H1 (cell line): ENCODE measurements at regions not wholly inside any gene's neighbourhood (a gene's known extent, or its start where the extent isn't known, plus 50 kb on each side); places are given as distances from the start of the nearest gene placed in this dataset.

Experiments used
- CEBPB ChIP-seq: IDR thresholded peaks from 2 replicates; pipeline ENCODE4 v1.6.1; 2012; ENCODE audit warnings: low read depth, low read length
- CHD2 ChIP-seq: IDR thresholded peaks from 2 replicates; pipeline ENCODE4 v1.6.1; 2012; ENCODE audit warnings: low read length, improper control_type of control experiment
- KDM1A ChIP-seq: fragments of 200-600, 300-600 bp; sonication (generic); IDR thresholded peaks from 2 replicates; pipeline ENCODE4 v1.7.1; 2016; ENCODE audit warnings: mild to moderate bottlenecking, low read length, borderline replicate concordance
- KDM4A ChIP-seq: IDR thresholded peaks from one replicate; pipeline ENCODE4 v1.7.1; 2012; ENCODE audit warnings: low read depth, mild to moderate bottlenecking, moderate library complexity, low read length, inconsistent platforms; ENCODE audit not compliant: severe bottlenecking
- RXRA ChIP-seq: IDR thresholded peaks from 2 replicates; pipeline ENCODE4 v1.6.1; 2011; ENCODE audit warnings: low read depth, mild to moderate bottlenecking, low read length, moderate library complexity; ENCODE audit not compliant: insufficient read depth
- SP2 ChIP-seq: IDR thresholded peaks from 2 replicates; pipeline ENCODE4 v1.6.1; 2012; ENCODE audit warnings: mild to moderate bottlenecking, low read length, inconsistent platforms
- TF ChIP-seq, protein P1 (sequence below): fragments of 300-600 bp; sonication (generic); IDR thresholded peaks from 2 replicates; pipeline ENCODE4 v1.7.1; 2012; ENCODE audit warnings: low read length, moderate library complexity, mild to moderate bottlenecking, inconsistent platforms; ENCODE audit not compliant: insufficient replicate concordance
- TF ChIP-seq, protein P2 (sequence below), 3 experiments: IDR thresholded peaks; 1 replicate in 2 of 3; 2 replicates in 1 of 3; pipeline versions ENCODE4 v1.5.1 to v1.6.1; 2011; ENCODE audit warnings: low read length in 3 of 3, mild to moderate bottlenecking in 3 of 3, inconsistent platforms in 2 of 3, low read depth in 1 of 3, moderate library complexity in 1 of 3; ENCODE audit not compliant: insufficient read depth in 1 of 3; ENCODE audit errors: control extremely low read depth in 1 of 3

DNA sequence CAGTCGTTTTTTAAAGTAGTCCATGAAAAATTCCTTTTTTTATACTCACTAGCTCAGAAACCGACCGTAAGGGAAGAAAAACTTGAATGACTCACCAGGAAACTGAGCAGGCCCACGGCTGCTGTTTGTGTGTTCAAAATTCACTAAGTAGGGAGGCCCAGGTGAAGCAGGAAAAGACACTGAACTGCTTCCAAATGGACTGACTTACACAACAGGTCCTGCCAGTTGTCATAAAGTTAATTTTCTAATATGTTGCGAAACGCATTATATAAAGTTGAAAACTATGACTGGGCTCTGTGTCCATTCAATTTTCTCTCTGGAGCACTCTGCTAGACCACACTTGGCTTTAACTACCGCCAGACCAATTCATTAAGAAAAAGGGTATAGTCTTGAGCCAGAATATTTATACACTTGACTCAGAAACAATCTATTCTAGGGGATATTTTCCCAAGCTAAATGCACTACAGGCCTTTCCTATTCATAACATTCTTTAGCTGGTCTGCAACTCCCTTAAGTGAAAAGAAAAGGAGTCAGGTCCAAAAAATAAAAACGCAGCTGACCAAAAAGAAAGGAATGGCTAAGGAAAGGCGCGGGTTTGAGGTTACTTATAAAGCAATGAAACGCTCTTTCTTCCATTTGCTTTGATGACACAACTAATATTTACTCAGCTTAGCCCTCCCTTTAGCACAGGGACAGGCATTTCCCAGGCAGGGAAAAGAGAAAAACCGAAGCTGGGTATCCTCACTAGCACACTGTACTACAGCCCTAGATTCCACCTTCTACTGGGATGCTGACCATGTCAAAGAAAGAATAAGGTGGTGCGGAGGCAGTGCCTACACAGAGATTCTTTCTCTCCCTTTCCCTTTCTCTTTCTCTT lies 306.3 kb upstream of the ESRRG start (continued):
- TF ChIP-seq, protein P1, sequence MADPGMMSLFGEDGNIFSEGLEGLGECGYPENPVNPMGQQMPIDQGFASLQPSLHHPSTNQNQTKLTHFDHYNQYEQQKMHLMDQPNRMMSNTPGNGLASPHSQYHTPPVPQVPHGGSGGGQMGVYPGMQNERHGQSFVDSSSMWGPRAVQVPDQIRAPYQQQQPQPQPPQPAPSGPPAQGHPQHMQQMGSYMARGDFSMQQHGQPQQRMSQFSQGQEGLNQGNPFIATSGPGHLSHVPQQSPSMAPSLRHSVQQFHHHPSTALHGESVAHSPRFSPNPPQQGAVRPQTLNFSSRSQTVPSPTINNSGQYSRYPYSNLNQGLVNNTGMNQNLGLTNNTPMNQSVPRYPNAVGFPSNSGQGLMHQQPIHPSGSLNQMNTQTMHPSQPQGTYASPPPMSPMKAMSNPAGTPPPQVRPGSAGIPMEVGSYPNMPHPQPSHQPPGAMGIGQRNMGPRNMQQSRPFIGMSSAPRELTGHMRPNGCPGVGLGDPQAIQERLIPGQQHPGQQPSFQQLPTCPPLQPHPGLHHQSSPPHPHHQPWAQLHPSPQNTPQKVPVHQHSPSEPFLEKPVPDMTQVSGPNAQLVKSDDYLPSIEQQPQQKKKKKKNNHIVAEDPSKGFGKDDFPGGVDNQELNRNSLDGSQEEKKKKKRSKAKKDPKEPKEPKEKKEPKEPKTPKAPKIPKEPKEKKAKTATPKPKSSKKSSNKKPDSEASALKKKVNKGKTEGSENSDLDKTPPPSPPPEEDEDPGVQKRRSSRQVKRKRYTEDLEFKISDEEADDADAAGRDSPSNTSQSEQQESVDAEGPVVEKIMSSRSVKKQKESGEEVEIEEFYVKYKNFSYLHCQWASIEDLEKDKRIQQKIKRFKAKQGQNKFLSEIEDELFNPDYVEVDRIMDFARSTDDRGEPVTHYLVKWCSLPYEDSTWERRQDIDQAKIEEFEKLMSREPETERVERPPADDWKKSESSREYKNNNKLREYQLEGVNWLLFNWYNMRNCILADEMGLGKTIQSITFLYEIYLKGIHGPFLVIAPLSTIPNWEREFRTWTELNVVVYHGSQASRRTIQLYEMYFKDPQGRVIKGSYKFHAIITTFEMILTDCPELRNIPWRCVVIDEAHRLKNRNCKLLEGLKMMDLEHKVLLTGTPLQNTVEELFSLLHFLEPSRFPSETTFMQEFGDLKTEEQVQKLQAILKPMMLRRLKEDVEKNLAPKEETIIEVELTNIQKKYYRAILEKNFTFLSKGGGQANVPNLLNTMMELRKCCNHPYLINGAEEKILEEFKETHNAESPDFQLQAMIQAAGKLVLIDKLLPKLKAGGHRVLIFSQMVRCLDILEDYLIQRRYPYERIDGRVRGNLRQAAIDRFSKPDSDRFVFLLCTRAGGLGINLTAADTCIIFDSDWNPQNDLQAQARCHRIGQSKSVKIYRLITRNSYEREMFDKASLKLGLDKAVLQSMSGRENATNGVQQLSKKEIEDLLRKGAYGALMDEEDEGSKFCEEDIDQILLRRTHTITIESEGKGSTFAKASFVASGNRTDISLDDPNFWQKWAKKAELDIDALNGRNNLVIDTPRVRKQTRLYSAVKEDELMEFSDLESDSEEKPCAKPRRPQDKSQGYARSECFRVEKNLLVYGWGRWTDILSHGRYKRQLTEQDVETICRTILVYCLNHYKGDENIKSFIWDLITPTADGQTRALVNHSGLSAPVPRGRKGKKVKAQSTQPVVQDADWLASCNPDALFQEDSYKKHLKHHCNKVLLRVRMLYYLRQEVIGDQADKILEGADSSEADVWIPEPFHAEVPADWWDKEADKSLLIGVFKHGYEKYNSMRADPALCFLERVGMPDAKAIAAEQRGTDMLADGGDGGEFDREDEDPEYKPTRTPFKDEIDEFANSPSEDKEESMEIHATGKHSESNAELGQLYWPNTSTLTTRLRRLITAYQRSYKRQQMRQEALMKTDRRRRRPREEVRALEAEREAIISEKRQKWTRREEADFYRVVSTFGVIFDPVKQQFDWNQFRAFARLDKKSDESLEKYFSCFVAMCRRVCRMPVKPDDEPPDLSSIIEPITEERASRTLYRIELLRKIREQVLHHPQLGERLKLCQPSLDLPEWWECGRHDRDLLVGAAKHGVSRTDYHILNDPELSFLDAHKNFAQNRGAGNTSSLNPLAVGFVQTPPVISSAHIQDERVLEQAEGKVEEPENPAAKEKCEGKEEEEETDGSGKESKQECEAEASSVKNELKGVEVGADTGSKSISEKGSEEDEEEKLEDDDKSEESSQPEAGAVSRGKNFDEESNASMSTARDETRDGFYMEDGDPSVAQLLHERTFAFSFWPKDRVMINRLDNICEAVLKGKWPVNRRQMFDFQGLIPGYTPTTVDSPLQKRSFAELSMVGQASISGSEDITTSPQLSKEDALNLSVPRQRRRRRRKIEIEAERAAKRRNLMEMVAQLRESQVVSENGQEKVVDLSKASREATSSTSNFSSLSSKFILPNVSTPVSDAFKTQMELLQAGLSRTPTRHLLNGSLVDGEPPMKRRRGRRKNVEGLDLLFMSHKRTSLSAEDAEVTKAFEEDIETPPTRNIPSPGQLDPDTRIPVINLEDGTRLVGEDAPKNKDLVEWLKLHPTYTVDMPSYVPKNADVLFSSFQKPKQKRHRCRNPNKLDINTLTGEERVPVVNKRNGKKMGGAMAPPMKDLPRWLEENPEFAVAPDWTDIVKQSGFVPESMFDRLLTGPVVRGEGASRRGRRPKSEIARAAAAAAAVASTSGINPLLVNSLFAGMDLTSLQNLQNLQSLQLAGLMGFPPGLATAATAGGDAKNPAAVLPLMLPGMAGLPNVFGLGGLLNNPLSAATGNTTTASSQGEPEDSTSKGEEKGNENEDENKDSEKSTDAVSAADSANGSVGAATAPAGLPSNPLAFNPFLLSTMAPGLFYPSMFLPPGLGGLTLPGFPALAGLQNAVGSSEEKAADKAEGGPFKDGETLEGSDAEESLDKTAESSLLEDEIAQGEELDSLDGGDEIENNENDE: no peak
- no peak for TF ChIP-seq CEBPB
- TF ChIP-seq CHD2: no peak
- no peak for TF ChIP-seq SP2
- TF ChIP-seq KDM1A: no peak
- TF ChIP-seq RXRA: no peak
- TF ChIP-seq KDM4A: no peak
- TF ChIP-seq, protein P2, sequence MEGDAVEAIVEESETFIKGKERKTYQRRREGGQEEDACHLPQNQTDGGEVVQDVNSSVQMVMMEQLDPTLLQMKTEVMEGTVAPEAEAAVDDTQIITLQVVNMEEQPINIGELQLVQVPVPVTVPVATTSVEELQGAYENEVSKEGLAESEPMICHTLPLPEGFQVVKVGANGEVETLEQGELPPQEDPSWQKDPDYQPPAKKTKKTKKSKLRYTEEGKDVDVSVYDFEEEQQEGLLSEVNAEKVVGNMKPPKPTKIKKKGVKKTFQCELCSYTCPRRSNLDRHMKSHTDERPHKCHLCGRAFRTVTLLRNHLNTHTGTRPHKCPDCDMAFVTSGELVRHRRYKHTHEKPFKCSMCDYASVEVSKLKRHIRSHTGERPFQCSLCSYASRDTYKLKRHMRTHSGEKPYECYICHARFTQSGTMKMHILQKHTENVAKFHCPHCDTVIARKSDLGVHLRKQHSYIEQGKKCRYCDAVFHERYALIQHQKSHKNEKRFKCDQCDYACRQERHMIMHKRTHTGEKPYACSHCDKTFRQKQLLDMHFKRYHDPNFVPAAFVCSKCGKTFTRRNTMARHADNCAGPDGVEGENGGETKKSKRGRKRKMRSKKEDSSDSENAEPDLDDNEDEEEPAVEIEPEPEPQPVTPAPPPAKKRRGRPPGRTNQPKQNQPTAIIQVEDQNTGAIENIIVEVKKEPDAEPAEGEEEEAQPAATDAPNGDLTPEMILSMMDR (IDR thresholded peaks at IDR 0.05; ENCODE audit: control extremely low read depth in 1 of 3, insufficient read depth in 1 of 3, low read depth in 1 of 3, low read length in 3 of 3): no peak
